HCT116 (cell line): ENCODE measurements at regions not wholly inside any gene's neighbourhood (a gene's known extent, or its start where the extent isn't known, plus 50 kb on each side); places are given as distances from the start of the nearest gene placed in this dataset.

Experiments
- ATAC-seq: fragments of 200-7000 bp; cut with Tn5 transposase; 2 replicates; pipeline ENCODE4 v1.9.1; 2020; ENCODE audit warnings: mild to moderate bottlenecking, moderate library complexity
- BruUV-seq: library from RNA; stranded (reverse); fragments of 400-500 nt; replicated peaks from 2 replicates; lab custom pipeline; 2021; lab: Mats Ljungman, UMichigan
- CTCF ChIA-PET: fragments of 300-600 bp; sonication (Branson Sonifier 250); formaldehyde crosslinking; loops from one replicate; lab custom pipeline; 2021; ENCODE audit warnings: antibody characterized with exemption; lab: Charles Lee
- POLR2A ChIA-PET: fragments of 300-600, 350-600 bp; sonication (Branson Sonifier 250); formaldehyde crosslinking; loops from one replicate; lab custom pipeline; 2021; ENCODE audit warnings: antibody characterized with exemption; lab: Charles Lee
- RAD21 ChIA-PET, 2 experiments: fragments of 300-600 bp; sonication (Branson Sonifier 250); formaldehyde crosslinking; loops; one replicate each; lab custom pipeline; 2023; ENCODE audit warnings: low total read pairs in 2 of 2; ENCODE audit not compliant: uncharacterized antibody in 2 of 2, unreplicated experiment in 2 of 2, low non-redundant PET in 1 of 2; lab: Charles Lee
- DNase-seq: peaks from one replicate; pipeline ENCODE4 v3.0.0-alpha.2; 2010; ENCODE audit warnings: low read depth, low spot score
- H2AFZ ChIP-seq: fragments of 200-600 bp; shearing (Covaris generic), sonication (generic); 2 replicates; pipeline ENCODE4 v1.6.1; 2017; ENCODE audit warnings: low read depth, mixed run types, mixed read lengths, antibody characterized with exemption, low read length; ENCODE audit not compliant: poor library complexity, severe bottlenecking
- H3K27ac ChIP-seq: 2 replicates; pipeline ENCODE4 v1.5.1; 2012; ENCODE audit warnings: low read depth, low read length
- H3K27me3 ChIP-seq: fragments of 200-600 bp; sonication (generic); 2 replicates; pipeline ENCODE4 v1.6.1; 2016; ENCODE audit warnings: mixed run types, low read length, mixed read lengths; ENCODE audit not compliant: insufficient read depth
- H3K36me3 ChIP-seq, 2 experiments: fragments of 200-500 bp in 1 of 2; fragments of 200-600 bp in 1 of 2; sonication (Bioruptor generic) in 1 of 2; sonication (generic) in 1 of 2; 2 replicates each; pipeline versions ENCODE4 v1.5.1 to v1.6.1; 2014 to 2016; ENCODE audit warnings: low read length in 2 of 2, inconsistent platforms in 1 of 2, mixed read lengths in 1 of 2, mixed run types in 1 of 2; ENCODE audit not compliant: insufficient read depth in 2 of 2, control insufficient read depth in 1 of 2
- H3K4me1 ChIP-seq, 2 experiments: fragments of 200-600 bp in 1 of 2; sonication (generic) in 1 of 2; 2 replicates each; pipeline versions ENCODE4 v1.5.1 to v1.6.1; 2012 to 2017; ENCODE audit warnings: low read length in 2 of 2, inconsistent platforms in 1 of 2, mild to moderate bottlenecking in 1 of 2, mixed read lengths in 1 of 2, mixed run types in 1 of 2, moderate library complexity in 1 of 2; ENCODE audit not compliant: insufficient read depth in 2 of 2, control insufficient read depth in 1 of 2
- H3K4me2 ChIP-seq: fragments of 200-600 bp; sonication (generic); 2 replicates; pipeline ENCODE4 v1.6.1; 2017; ENCODE audit warnings: mixed run types, low read length, mixed read lengths
- H3K4me3 ChIP-seq, 2 experiments: fragments of 200-600 bp in 1 of 2; sonication (generic) in 1 of 2; replicated peaks in 1 of 2; 2 replicates each; pipeline ENCODE4 v1.5.1; 2011 to 2016; ENCODE audit warnings: low read length in 2 of 2, control low read depth in 1 of 2, low read depth in 1 of 2, mild to moderate bottlenecking in 1 of 2, mixed read lengths in 1 of 2, mixed run types in 1 of 2
- H3K79me2 ChIP-seq: fragments of 200-600 bp; sonication (generic); 2 replicates; pipeline ENCODE4 v1.6.1; 2017; ENCODE audit warnings: mild to moderate bottlenecking, mixed run types, low read length, moderate library complexity, mixed read lengths; ENCODE audit not compliant: insufficient read depth
- H3K9ac ChIP-seq: fragments of 200-600 bp; sonication (generic); 2 replicates; pipeline ENCODE4 v1.6.1; 2016; ENCODE audit warnings: low read length, mixed read lengths
- H3K9me2 ChIP-seq: fragments of 200-600 bp; sonication (generic), shearing (Covaris generic); 2 replicates; pipeline ENCODE4 v1.6.1; 2017; ENCODE audit warnings: mixed run types, mild to moderate bottlenecking, moderate library complexity; ENCODE audit not compliant: insufficient read depth
- H3K9me3 ChIP-seq, 2 experiments: fragments of 200-500 bp in 1 of 2; fragments of 200-600 bp in 1 of 2; sonication (Bioruptor generic) in 1 of 2; sonication (generic) in 1 of 2; 2 replicates each; pipeline ENCODE4 v1.6.1; 2014 to 2017; ENCODE audit warnings: low read length in 2 of 2, mixed read lengths in 2 of 2, inconsistent platforms in 1 of 2, low read depth in 1 of 2, mild to moderate bottlenecking in 1 of 2, mixed run types in 1 of 2, moderate library complexity in 1 of 2; ENCODE audit not compliant: control insufficient read depth in 1 of 2, insufficient read depth in 1 of 2
- H4K20me1 ChIP-seq: fragments of 200-600 bp; sonication (generic), shearing (Covaris generic); 2 replicates; pipeline ENCODE4 v1.6.1; 2017; ENCODE audit warnings: mixed run types, mild to moderate bottlenecking, moderate library complexity; ENCODE audit not compliant: insufficient read depth
- CBX3 ChIP-seq: IDR thresholded peaks from 2 replicates; pipeline ENCODE4 v1.6.1; 2012; ENCODE audit warnings: low read depth
- CEBPB ChIP-seq: IDR thresholded peaks from 2 replicates; pipeline ENCODE4 v1.6.1; 2012; ENCODE audit warnings: low read depth
- CTCF ChIP-seq, 3 experiments: fragments of 200-600 bp in 1 of 3; sonication (generic) in 1 of 3; IDR thresholded peaks in 2 of 3; conservative IDR thresholded peaks in 1 of 3; 2 replicates each; pipeline ENCODE4 v1.5.1; 2012 to 2017; ENCODE audit warnings: low read depth in 2 of 3, low read length in 2 of 3, antibody characterized with exemption in 1 of 3, borderline replicate concordance in 1 of 3, control low read depth in 1 of 3, mild to moderate bottlenecking in 1 of 3, mixed read lengths in 1 of 3, mixed run types in 1 of 3, moderate library complexity in 1 of 3; ENCODE audit not compliant: insufficient read depth in 1 of 3
- EGR1 ChIP-seq: IDR thresholded peaks from 2 replicates; pipeline ENCODE4 v1.6.1; 2012; ENCODE audit warnings: low read depth
- ELF1 ChIP-seq: IDR thresholded peaks from 2 replicates; pipeline ENCODE4 v1.6.1; 2012; ENCODE audit warnings: low read depth, borderline replicate concordance
- FOSL1 ChIP-seq: IDR thresholded peaks from 2 replicates; pipeline ENCODE4 v1.6.1; 2012; ENCODE audit warnings: low read depth
- JUND ChIP-seq: IDR thresholded peaks from 2 replicates; pipeline ENCODE4 v1.6.1; 2012
- MAX ChIP-seq: IDR thresholded peaks from 2 replicates; pipeline ENCODE4 v1.6.1; 2012
- POLR2A ChIP-seq: IDR thresholded peaks from 2 replicates; pipeline ENCODE4 v1.7.0; 2011; ENCODE audit warnings: borderline replicate concordance; ENCODE audit not compliant: insufficient read depth, insufficient read length; ENCODE audit errors: extremely low read depth
- POLR2AphosphoS5 ChIP-seq: IDR thresholded peaks from 2 replicates; pipeline ENCODE4 v1.6.1; 2011; ENCODE audit warnings: mild to moderate bottlenecking, low read depth, low read length, moderate library complexity
- RAD21 ChIP-seq: IDR thresholded peaks from 2 replicates; pipeline ENCODE4 v1.6.1; 2012; ENCODE audit warnings: low read depth, mild to moderate bottlenecking
- SIN3A ChIP-seq: IDR thresholded peaks from 2 replicates; pipeline ENCODE4 v1.6.1; 2012; ENCODE audit warnings: low read depth
- SP1 ChIP-seq: IDR thresholded peaks from 2 replicates; pipeline ENCODE4 v1.6.1; 2012; ENCODE audit warnings: low read depth
- SRF ChIP-seq: IDR thresholded peaks from 2 replicates; pipeline ENCODE4 v1.6.1; 2012; ENCODE audit warnings: low read depth
- TCF7L2 ChIP-seq: IDR thresholded peaks from 2 replicates; pipeline ENCODE4 v1.7.0; 2011; ENCODE audit warnings: borderline replicate concordance, inconsistent platforms; ENCODE audit not compliant: insufficient read depth, insufficient read length; ENCODE audit errors: extremely low read depth
- YY1 ChIP-seq: IDR thresholded peaks from 2 replicates; pipeline ENCODE4 v1.6.1; 2011; ENCODE audit warnings: low read length, low read depth, moderate library complexity, mild to moderate bottlenecking; ENCODE audit not compliant: insufficient replicate concordance; ENCODE audit errors: extremely low read depth
- ZBTB33 ChIP-seq: IDR thresholded peaks from 2 replicates; pipeline ENCODE4 v1.6.1; 2011; ENCODE audit warnings: mild to moderate bottlenecking, low read length, moderate library complexity; ENCODE audit not compliant: insufficient replicate concordance; ENCODE audit errors: extremely low read depth
- ZFX ChIP-seq: fragments of 450-650 bp; IDR thresholded peaks from 2 replicates; pipeline ENCODE4 v1.6.1; 2017
- intact Hi-C: fragments of 100-400 bp; cut with micrococcal nuclease; formaldehyde crosslinking; loops from 2 replicates; pipeline ENCODE4 v1.10.0; 2022

- Histone ChIP-seq H3K36me3 (no peaks in the 10 kb centered on the region), H4K20me1 (no peaks in the 10 kb centered on the region), H3K4me2 (no peak overlapping the region), H3K4me1 (no peaks in the 10 kb centered on the region), H3K79me2 (no peaks in the 10 kb centered on the region), H3K27ac (no peak overlapping the region), H3K9ac (no peak overlapping the region), H3K27me3 (no peaks in the 10 kb centered on the region), H3K4me3 (no peak overlapping the region), H3K9me2 (no peaks in the 10 kb centered on the region), H3K9me3 (peaks cover 0 to 37% of the 10 kb centered on the region in 2 experiments; a peak in 2 of 4 replicates), H2AFZ (no peak overlapping the region)
- intact Hi-C loops: no loop called here
- CTCF ChIA-PET: no interaction called here
- TF ChIP-seq YY1 (no peak), POLR2AphosphoS5 (no peak), TCF7L2 (no peak), SP1 (no peak), EGR1 (no peak), CEBPB (no peak), RAD21 (no peak), MAX (no peak), FOSL1 (no peak), POLR2A (no peak), ELF1 (no peak)
- no TSS peak for BruUV-seq
- RAD21 ChIA-PET: no interaction called here
- no peak for ATAC-seq
- no peak for DNase-seq
- POLR2A ChIA-PET: no interaction called here
These were observed 319.4 kb downstream of the CDH10 start for GRCh38 chr5:24325306-24325832.

GRCh38 chr5:24331531-24331930 lies 313.2 kb downstream of the CDH10 start:
- Histone ChIP-seq H3K4me2 (no peak overlapping the region), H3K36me3 (no peaks in the 10 kb centered on the region), H3K79me2 (no peaks in the 10 kb centered on the region), H3K4me3 (no peak overlapping the region), H3K9me3 (peaks cover 5 to 25% of the 10 kb centered on the region in 2 experiments; a peak in 2 of 4 replicates), H2AFZ (no peak overlapping the region), H3K4me1 (no peaks in the 10 kb centered on the region), H3K9me2 (no peaks in the 10 kb centered on the region), H3K27ac (no peak overlapping the region), H3K27me3 (no peaks in the 10 kb centered on the region), H4K20me1 (no peaks in the 10 kb centered on the region), H3K9ac (no peak overlapping the region)
- CTCF ChIA-PET: no interaction called here
- BruUV-seq: no TSS peak
- DNase-seq: no peak
- intact Hi-C loops: no loop called here
- POLR2A ChIA-PET: no interaction called here
- ATAC-seq: no peak
- RAD21 ChIA-PET: no interaction called here
- TF ChIP-seq EGR1 (no peak), ZFX (no peak), POLR2AphosphoS5 (no peak), POLR2A (no peak), CTCF (IDR thresholded peaks at IDR 0.05 in 2 of 3, conservative IDR thresholded peaks at IDR 0.05 in 1 of 3; ENCODE audit: borderline replicate concordance in 1 of 3, insufficient read depth in 1 of 3, low read depth in 2 of 3, low read length in 2 of 3) (no peak), SIN3A (no peak), ZBTB33 (no peak), RAD21 (no peak), CBX3 (no peak), SRF (no peak), JUND (no peak), ELF1 (no peak), YY1 (no peak)
